ENCODE measurements at regions not wholly inside any gene's neighbourhood (a gene's known extent, or its start where the extent isn't known, plus 50 kb on each side); places are given as distances from the start of the nearest gene placed in this dataset.
"Not testable (repeated sequence)": the region's sequence is repeated elsewhere in the genome, so short reads cannot be mapped to it uniquely, and the experiment has no call there.

GRCh38 chr22:16090991-16091390, 401.2 kb downstream of the POTEH start:
- DNase-seq (ENCODE audit: low spot score): not testable (repeated sequence)

DNA sequence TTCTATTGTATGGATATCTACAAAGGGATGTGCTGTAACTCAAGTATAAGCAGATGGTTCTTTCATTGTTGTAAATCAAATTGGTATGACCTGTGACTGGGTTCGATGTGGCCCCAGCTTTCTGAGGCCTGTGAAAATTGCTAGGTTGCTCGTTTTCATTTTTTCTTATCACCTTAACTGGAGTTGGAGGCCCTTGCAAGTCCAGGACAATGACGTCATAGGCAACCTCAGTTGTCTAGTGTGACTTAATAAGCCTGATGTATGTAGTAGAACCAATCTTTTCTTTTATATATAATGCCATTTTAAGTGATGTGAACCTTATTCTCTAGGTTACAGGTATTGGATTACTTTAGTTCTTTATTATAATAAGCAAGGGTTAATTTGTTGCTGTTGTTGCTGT, 415.3 kb downstream of the POTEH start:
- DNase-seq (ENCODE audit: low spot score): not testable (repeated sequence)

GRCh38 chr22:16131456-16131855, 441.6 kb downstream of the POTEH start:
- DNase-seq (ENCODE audit: low spot score): not testable (repeated sequence)

DNA sequence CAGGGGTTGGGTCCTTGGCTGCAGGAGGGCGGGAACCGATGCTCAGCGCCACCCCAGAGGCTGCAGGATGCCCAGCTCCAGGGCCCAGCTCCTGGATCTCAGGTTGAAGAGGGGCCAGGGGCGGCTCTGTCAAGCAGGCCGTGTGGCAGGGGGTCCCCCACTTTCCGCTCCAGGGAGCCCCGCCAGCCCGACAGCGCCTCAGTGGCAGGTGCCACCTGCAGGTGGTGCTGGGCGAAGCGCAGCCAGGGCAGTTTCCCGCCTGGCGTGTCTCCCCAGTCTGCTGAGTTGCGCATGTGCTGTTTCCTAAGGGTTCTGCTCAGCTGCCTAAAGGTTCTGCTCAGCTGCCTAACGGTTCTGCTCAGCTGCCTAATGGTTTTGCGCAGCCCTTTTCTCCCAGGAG, 442.1 kb downstream of the POTEH start:
- no peak for DNase-seq (ENCODE audit: low spot score)

DNA sequence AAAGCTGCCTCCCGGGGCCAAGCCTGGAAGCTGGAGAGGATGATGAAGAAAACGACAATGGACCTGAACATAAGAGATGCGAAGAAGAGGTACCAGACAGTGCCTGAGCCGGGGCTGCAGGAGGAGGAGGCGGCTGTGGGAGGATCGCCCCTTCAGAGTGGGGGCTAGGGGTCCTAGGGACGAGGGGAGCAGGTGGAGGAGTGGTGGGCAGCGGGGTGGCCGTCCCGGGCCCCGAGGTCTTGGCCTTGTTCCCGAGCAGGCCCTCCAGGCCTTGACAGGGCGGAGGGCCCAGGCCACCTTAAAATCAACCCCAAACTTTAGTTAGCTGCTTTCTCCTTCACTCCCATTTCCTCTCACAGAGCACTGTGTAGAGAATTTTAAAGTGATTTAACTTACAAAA, 442.8 kb downstream of the POTEH start:
- not testable (repeated sequence) for DNase-seq (ENCODE audit: low spot score)

DNA sequence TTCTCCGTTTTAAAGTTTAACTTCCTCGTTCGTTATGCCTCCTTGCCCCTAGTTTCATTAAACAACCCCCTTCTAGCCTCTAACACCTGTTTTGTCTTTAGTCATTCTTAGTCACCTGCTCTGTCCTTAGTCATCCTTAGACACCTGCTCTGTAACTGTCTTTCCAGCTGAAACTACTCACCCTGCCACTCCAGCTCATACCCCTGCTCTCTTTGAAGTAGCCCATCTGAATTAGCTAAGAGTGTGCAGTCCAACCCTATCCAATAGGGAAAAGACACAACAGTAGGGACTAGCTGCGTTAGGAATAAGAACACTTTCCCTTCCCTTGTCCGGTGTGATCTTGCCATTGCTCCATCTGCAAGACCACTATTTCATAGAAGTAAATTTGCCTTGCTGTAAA, 446.5 kb downstream of the CCT8L2 start:
- not testable (repeated sequence) for DNase-seq (ENCODE audit: low spot score)

DNA sequence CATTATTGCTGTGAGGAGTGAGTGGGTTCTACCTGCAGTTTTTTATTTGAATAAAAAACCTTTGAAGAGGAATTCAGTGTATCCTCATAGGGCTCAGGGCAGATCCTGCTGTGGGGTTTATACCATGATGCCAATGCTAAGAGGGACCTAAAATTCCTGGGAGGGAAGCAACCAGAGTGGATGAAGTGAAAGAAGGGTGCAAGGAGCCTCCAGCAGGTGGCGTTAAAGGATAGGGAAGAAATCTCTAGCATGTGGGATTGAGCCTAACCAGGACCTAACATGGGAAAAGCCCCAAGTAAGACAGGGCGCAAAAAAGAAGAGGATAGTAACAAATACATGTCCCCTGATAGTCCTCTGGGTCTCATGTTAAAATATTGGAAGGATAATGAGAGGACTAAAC, 445.7 kb downstream of the CCT8L2 start:
- DNase-seq (ENCODE audit: low spot score): peak; percentile 4

GRCh38 chr22:16177287-16177686, 415.3 kb downstream of the CCT8L2 start:
- not testable (repeated sequence) for DNase-seq (ENCODE audit: low spot score)

GRCh38 chr22:16183864-16184263, 408.7 kb downstream of the CCT8L2 start:
- not testable (repeated sequence) for DNase-seq (ENCODE audit: low spot score)
